ENCODE measurements at regions not wholly inside any gene's neighbourhood (a gene's known extent, or its start where the extent isn't known, plus 50 kb on each side); places are given as distances from the start of the nearest gene placed in this dataset.

DNA sequence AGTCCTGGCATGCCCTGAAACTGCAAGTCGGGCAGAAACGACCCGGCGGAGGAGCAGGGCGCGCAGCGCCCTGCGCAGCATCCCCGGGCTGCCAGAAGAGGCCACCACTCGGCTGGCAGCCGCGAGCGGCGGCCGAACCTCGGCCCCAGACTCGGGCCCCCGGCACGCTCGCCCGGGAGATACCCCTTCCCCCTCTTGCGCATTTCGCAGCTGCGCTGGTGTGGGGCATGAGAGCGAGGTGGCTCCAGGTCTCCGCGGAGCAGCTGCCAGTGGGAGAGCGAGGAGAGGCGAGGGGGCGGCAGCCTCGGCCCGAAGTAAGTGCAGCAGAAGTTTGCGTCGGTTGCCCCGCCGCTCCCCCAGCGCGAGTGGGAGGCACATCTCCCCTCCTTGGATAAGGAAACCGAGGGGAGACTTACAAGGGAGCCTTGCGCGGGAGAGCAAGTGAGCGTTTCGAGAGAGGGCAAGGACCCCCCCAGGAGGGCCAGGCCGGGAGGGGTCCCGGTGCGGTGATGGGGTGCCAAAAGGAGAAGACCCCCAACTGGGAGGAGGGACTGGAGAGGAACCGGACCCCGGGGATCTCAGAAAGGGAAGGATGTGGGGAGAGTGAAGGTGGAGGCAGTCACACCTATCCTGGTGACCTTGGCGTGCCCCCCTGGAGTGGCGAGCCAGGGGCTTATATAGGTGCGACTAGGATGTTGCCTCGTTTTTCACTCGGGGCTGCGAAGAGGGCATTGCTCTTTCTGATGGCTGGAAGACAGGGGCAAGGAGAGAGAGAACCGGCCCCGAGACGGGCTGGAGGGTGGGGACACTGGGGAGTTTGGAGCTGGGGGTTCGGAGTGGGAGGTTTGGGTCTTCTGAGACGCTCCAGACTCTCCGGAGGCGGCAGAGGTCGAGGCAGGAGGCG is 256.3 kb downstream of the OTUD1 start (continued):
- TF ChIP-seq, protein P1, sequence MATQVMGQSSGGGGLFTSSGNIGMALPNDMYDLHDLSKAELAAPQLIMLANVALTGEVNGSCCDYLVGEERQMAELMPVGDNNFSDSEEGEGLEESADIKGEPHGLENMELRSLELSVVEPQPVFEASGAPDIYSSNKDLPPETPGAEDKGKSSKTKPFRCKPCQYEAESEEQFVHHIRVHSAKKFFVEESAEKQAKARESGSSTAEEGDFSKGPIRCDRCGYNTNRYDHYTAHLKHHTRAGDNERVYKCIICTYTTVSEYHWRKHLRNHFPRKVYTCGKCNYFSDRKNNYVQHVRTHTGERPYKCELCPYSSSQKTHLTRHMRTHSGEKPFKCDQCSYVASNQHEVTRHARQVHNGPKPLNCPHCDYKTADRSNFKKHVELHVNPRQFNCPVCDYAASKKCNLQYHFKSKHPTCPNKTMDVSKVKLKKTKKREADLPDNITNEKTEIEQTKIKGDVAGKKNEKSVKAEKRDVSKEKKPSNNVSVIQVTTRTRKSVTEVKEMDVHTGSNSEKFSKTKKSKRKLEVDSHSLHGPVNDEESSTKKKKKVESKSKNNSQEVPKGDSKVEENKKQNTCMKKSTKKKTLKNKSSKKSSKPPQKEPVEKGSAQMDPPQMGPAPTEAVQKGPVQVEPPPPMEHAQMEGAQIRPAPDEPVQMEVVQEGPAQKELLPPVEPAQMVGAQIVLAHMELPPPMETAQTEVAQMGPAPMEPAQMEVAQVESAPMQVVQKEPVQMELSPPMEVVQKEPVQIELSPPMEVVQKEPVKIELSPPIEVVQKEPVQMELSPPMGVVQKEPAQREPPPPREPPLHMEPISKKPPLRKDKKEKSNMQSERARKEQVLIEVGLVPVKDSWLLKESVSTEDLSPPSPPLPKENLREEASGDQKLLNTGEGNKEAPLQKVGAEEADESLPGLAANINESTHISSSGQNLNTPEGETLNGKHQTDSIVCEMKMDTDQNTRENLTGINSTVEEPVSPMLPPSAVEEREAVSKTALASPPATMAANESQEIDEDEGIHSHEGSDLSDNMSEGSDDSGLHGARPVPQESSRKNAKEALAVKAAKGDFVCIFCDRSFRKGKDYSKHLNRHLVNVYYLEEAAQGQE (IDR thresholded peaks at IDR 0.05; ENCODE audit: low read depth): no peak
- TF ChIP-seq EGR1 (IDR thresholded peaks at IDR 0.05; ENCODE audit: low read depth) (no peak), CBX3 (IDR thresholded peaks at IDR 0.05; ENCODE audit: low read depth) (no peak), ZNF274 (IDR thresholded peaks at IDR 0.05; ENCODE audit: low read depth, low read length) (no peak), EZH2 (IDR thresholded peaks at IDR 0.05) (no peak)

DNA sequence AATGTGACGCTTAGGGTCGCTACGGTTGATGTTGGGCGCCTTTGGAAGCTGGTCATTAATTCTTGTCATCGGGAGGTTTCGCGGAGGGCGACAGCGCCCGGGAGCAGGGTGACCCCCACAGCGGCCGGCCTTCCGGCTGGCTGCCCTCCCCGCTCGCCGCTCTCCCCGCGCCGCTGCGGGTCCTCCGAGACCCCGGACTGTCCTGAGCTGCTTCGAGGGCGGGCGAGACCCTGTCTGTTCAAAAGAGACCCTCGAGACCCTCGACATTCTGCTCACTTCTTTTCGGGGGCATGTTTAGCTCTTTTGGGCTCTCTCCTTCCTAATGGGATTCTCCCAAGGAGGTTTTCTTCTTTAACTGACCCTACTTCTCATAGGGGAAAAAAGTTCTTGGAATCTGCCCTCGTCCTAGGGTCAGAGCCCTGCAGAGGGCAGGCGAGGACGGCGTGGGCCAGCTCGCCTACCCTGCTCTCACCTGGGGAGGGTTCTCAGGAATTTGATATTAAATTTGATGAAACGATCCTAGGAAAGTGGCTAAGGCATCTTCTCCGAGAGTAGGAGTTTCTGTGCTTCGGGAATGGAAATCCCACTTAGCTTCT is 257.0 kb downstream of the OTUD1 start:
- TF ChIP-seq SRF (IDR thresholded peaks at IDR 0.05; ENCODE audit: low read depth) (no peak), ZNF274 (IDR thresholded peaks at IDR 0.05; ENCODE audit: low read depth, low read length) (no peak), EZH2 (IDR thresholded peaks at IDR 0.05) (no peak), CBX3 (IDR thresholded peaks at IDR 0.05; ENCODE audit: low read depth) (no peak), ZFX (IDR thresholded peaks at IDR 0.05) (no peak), CEBPB (IDR thresholded peaks at IDR 0.05; ENCODE audit: low read depth) (no peak), SP1 (IDR thresholded peaks at IDR 0.05; ENCODE audit: low read depth) (no peak), POLR2A (IDR thresholded peaks at IDR 0.05; ENCODE audit: borderline replicate concordance, extremely low read depth, insufficient read depth, insufficient read length) (no peak), SIN3A (IDR thresholded peaks at IDR 0.05; ENCODE audit: low read depth) (no peak), FOSL1 (IDR thresholded peaks at IDR 0.05; ENCODE audit: low read depth) (no peak)
- TF ChIP-seq, protein P2, sequence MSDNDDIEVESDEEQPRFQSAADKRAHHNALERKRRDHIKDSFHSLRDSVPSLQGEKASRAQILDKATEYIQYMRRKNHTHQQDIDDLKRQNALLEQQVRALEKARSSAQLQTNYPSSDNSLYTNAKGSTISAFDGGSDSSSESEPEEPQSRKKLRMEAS (IDR thresholded peaks at IDR 0.05): no peak
- TF ChIP-seq, protein P3, sequence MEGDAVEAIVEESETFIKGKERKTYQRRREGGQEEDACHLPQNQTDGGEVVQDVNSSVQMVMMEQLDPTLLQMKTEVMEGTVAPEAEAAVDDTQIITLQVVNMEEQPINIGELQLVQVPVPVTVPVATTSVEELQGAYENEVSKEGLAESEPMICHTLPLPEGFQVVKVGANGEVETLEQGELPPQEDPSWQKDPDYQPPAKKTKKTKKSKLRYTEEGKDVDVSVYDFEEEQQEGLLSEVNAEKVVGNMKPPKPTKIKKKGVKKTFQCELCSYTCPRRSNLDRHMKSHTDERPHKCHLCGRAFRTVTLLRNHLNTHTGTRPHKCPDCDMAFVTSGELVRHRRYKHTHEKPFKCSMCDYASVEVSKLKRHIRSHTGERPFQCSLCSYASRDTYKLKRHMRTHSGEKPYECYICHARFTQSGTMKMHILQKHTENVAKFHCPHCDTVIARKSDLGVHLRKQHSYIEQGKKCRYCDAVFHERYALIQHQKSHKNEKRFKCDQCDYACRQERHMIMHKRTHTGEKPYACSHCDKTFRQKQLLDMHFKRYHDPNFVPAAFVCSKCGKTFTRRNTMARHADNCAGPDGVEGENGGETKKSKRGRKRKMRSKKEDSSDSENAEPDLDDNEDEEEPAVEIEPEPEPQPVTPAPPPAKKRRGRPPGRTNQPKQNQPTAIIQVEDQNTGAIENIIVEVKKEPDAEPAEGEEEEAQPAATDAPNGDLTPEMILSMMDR (IDR thresholded peaks at IDR 0.05 in 2 of 3, conservative IDR thresholded peaks at IDR 0.05 in 1 of 3; ENCODE audit: borderline replicate concordance in 1 of 3, insufficient read depth in 1 of 3, low read depth in 2 of 3, low read length in 2 of 3): no peak
- CTCF ChIA-PET: no interaction called here
- Histone ChIP-seq H3K79me2 (ENCODE audit: insufficient read depth, low read length) (no peaks in the 10 kb centered on the region), H2AFZ (ENCODE audit: low read depth, low read length, poor library complexity, severe bottlenecking) (no peak overlapping the region), H3K27ac (ENCODE audit: low read depth, low read length) (no peak overlapping the region), H3K4me1 (ENCODE audit: control insufficient read depth in 1 of 2, insufficient read depth in 2 of 2, low read length in 2 of 2) (no peaks in the 10 kb centered on the region), H3K9ac (ENCODE audit: low read length) (no peak overlapping the region), H3K36me3 (ENCODE audit: control insufficient read depth in 1 of 2, insufficient read depth in 2 of 2, low read length in 2 of 2) (no peaks in the 10 kb centered on the region), H3K4me3 (replicated peaks in 1 of 2; ENCODE audit: low read depth in 1 of 2, low read length in 2 of 2) (no peak overlapping the region), H3K27me3 (ENCODE audit: insufficient read depth, low read length) (0 out of 2 replicates have a peak, but pooled peaks cover 3% of the 10 kb centered on the region), H3K4me2 (ENCODE audit: low read length) (no peak overlapping the region), H3K9me2 (ENCODE audit: insufficient read depth) (no peaks in the 10 kb centered on the region), H4K20me1 (ENCODE audit: insufficient read depth) (no peaks in the 10 kb centered on the region), H3K9me3 (ENCODE audit: control insufficient read depth in 1 of 2, insufficient read depth in 1 of 2, low read depth in 1 of 2, low read length in 2 of 2) (no peaks in the 10 kb centered on the region)
- no peak for ATAC-seq
- RAD21 ChIA-PET (ENCODE audit: low non-redundant PET in 1 of 2, low total read pairs in 2 of 2, uncharacterized antibody in 2 of 2, unreplicated experiment in 2 of 2): no interaction called here
- POLR2A ChIA-PET: no interaction called here
- intact Hi-C loops (cut with micrococcal nuclease): no loop called here
- DNase-seq (ENCODE audit: low read depth, low spot score): no peak
- BruUV-seq (replicated peaks): no TSS peak
